ENCODE measurements at regions not wholly inside any gene's neighbourhood (a gene's known extent, or its start where the extent isn't known, plus 50 kb on each side); places are given as distances from the start of the nearest gene placed in this dataset.

- TF ChIP-seq CTCF (IDR thresholded peaks at IDR 0.05) (no peak), POLR2A (IDR thresholded peaks at IDR 0.05) (no peak), EP300 (IDR thresholded peaks at IDR 0.05) (no peak), POLR2AphosphoS5 (IDR thresholded peaks at IDR 0.05) (no peak)
These were observed 257.6 kb upstream of the POU5F2 start for GRCh38 chr5:93998951-93999455.
